ENCODE measurements at regions not wholly inside any gene's neighbourhood (a gene's known extent, or its start where the extent isn't known, plus 50 kb on each side); places are given as distances from the start of the nearest gene placed in this dataset.

- TF ChIP-seq CTCF (IDR thresholded peaks at IDR 0.05; ENCODE audit: insufficient read depth, low read length, poor library complexity, severe bottlenecking) = no peak
- TF ChIP-seq EZH2phosphoT487 (conservative IDR thresholded peaks at IDR 0.05; ENCODE audit: low read length) = no peak
These were observed 136.7 kb upstream of the C1QTNF7 start for GRCh38 chr4:15291122-15291521.

All from SU-DHL-6 (cell line).